NCI-H460 (cell line): ENCODE measurements at regions not wholly inside any gene's neighbourhood (a gene's known extent, or its start where the extent isn't known, plus 50 kb on each side); places are given as distances from the start of the nearest gene placed in this dataset.

Experiments
- DNase-seq: peaks from one replicate; pipeline ENCODE4 v3.0.0-alpha.2; 2016; ENCODE audit warnings: low read depth; ENCODE audit errors: extremely low read depth

GRCh38 chr5:77846422-77847128, 70.4 kb upstream of the TBCA start:
- DNase-seq = no peak

- no peak for DNase-seq
Measured at GRCh38 chr5:77845324-77845646, 69.1 kb upstream of the TBCA start.

GRCh38 chr5:77844623-77845323, 68.6 kb upstream of the TBCA start:
- no peak for DNase-seq

- DNase-seq = no peak
Measured at GRCh38 chr5:77844373-77844622, 68.2 kb upstream of the TBCA start.

- DNase-seq = no peak
Measured at GRCh38 chr5:77843570-77844372, 67.6 kb upstream of the TBCA start.

GRCh38 chr5:77842243-77842642, 66.1 kb upstream of the TBCA start:
- DNase-seq = no peak

GRCh38 chr5:77841616-77842015, 65.5 kb upstream of the TBCA start:
- no peak for DNase-seq

GRCh38 chr5:77840930-77841329, 64.8 kb upstream of the TBCA start:
- DNase-seq = no peak

GRCh38 chr5:77839691-77840090, 63.6 kb upstream of the TBCA start:
- no peak for DNase-seq

- DNase-seq = no peak
Measured at GRCh38 chr5:77832938-77833337, 56.8 kb upstream of the TBCA start.

- DNase-seq = no peak
Measured at GRCh38 chr5:77832166-77832770, 56.1 kb upstream of the TBCA start.

- no peak for DNase-seq
Measured at GRCh38 chr5:77828445-77828844, 52.3 kb upstream of the TBCA start.
